ES-I3 (cell line): ENCODE measurements at regions not wholly inside any gene's neighbourhood (a gene's known extent, or its start where the extent isn't known, plus 50 kb on each side); places are given as distances from the start of the nearest gene placed in this dataset.

Experiments used
- H3K36me3 ChIP-seq: 2 replicates; pipeline ENCODE4 v1.6.1; 2013; ENCODE audit warnings: mild to moderate bottlenecking, low read length, control low read depth, moderate library complexity; ENCODE audit not compliant: insufficient read depth
- H3K4me1 ChIP-seq: 2 replicates; pipeline ENCODE4 v1.6.1; 2013; ENCODE audit warnings: mild to moderate bottlenecking, control low read depth, low read length; ENCODE audit not compliant: insufficient read depth
- H3K9ac ChIP-seq: 2 replicates; pipeline ENCODE4 v1.6.1; 2013; ENCODE audit warnings: low read depth, mild to moderate bottlenecking, low read length, moderate library complexity
- H3K9me3 ChIP-seq: 2 replicates; pipeline ENCODE4 v1.6.1; 2013; ENCODE audit warnings: mild to moderate bottlenecking, low read length, moderate library complexity; ENCODE audit not compliant: control insufficient read depth, insufficient read depth

DNA sequence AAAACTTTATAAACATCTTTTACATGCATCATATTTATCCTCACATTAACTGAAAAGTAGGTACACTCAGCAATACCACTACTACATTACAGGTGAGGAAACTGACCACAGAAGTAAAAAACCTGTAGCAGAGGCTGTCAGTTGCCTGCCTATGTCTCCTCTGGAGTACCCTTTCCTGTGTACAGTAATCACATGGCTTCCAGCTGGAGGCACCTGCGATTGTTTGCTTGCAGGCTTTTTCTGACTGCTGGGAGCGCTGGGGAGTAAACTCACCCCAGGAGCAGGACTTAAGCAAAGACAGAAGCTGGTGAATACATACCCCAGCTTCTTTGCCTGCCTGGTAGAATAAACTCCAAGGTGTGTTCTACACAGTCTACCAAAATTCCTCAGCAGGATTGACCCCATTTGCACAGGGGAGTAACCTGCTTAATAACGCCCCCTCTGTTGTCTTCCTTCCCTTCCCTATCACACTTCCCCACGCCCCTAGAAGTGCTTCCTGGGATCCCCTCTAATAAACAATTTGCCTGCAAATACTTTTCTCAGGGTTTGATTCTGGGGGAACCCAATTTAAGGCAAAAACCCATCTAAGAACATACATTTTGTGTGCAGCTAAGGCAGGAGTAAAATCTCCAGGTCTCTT lies 138.9 kb downstream of the PTH2R start:
- Histone ChIP-seq H3K36me3 (no peaks in the 10 kb centered on the region), H3K4me1 (peaks cover 5% of the 10 kb centered on the region; the same call in 1 of the 2 replicates), H3K9me3 (no peaks in the 10 kb centered on the region), H3K9ac (no peak overlapping the region)

DNA sequence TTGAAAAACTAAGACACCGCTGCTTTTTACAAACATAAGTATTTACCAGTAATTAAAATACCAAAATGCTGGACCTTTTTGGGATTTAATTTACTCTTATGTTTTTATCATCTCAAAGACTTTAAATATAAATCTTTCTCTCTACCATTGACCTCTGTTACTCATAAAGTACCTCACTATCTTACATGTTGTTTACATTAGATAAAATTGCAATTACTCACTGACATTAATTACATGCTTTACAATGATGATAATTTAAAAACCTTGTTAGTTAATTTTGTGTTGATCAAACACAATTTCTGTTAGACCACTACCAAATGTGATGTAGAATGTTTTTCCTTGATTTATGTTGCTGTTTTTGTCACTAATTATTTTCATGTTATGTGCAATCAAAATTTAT lies 139.5 kb downstream of the PTH2R start:
- Histone ChIP-seq H3K4me1 (peaks cover 5% of the 10 kb centered on the region; the same call in 1 of the 2 replicates), H3K36me3 (no peaks in the 10 kb centered on the region), H3K9ac (no peak overlapping the region), H3K9me3 (no peaks in the 10 kb centered on the region)

DNA sequence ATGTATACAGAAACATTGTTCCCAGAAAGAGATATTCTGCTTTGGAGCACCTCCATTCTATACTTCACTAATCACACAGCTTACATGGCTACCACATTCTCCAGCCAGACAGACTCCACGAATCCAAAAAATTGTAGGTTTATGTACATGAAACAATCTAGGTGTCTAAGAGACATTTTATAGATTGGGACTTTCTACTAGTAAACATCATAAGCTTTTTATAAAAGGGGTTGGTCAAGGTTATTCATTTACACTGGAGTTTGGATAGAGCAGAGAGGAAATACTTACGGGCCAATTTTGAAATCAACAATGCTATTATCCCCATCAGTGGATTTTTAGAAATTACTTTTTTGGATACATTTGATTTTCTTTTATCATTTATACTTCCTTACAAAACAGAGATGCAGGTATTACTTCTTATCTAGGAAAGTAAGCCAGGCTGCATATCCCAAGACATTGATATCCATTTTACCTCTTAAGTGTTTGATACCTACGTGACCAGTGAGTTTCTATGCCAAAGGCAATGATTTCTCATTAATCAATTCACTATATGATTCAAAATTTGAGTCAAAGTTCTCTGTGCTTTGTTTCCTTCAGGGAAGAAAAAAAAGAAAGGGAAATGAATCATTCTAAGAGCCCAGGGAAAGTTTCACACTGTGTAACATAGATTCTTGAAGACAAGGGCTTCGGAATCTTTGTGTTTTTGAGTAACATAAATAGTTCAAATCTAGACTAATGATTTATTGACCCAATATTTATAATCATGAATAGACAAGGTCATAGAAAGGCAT lies 140.5 kb downstream of the PTH2R start:
- Histone ChIP-seq H3K36me3 (no peaks in the 10 kb centered on the region), H3K9ac (no peak overlapping the region), H3K9me3 (no peaks in the 10 kb centered on the region), H3K4me1 (peaks cover 5% of the 10 kb centered on the region; the same call in 1 of the 2 replicates)

DNA sequence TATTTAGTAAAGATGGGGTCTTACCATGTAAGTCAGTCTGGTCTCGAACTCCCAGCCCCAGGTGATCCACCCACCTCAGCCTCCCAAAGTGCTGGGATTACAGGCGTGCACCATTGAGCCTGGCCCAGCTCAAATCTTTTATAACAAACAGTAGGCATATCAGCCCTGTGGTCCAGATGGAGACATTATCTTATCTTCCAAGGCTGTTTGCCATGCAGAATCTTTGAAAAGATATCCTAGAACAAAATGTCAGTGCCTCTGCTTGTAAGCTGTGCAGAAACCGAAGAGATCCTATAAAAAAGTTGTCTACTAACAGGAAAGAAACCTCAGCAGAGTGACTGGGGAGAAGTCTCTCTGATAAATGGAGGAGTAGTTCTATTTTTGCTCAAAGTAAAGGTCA lies 142.1 kb downstream of the PTH2R start:
- H3K4me1 ChIP-seq, result peaks cover 5% of the 10 kb centered on the region; the same call in 1 of the 2 replicates
- no peaks in the 10 kb centered on the region for H3K36me3 ChIP-seq
- H3K9ac ChIP-seq, result no peak overlapping the region
- H3K9me3 ChIP-seq, result no peaks in the 10 kb centered on the region

DNA sequence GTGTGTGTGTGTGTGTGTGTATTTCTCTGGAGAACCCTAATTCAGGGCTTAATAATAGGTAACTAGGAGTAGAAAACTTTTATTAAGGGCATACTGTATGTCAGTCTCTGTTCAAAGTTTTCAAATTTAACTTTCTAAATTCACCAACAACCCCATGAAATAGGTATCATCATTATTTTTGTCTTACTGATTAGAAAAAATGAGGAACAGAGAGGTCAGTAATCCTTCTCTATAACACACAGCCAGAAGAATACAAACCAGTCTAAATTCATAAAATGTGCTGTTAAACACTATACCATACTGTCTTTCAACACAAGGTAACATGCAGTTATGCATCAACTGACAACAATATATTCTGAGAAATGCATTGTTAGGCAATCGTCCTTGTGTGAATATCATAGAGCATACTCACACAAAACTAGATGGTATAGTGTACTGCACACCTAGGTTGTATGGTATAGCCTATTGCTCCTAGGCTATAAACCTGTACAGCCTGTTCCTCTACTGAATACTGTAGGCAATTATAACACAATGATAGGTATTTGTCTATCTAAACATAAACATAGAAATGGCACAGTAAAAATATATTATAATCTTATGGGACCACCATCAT lies 143.1 kb downstream of the PTH2R start:
- Histone ChIP-seq H3K9ac (no peak overlapping the region), H3K9me3 (no peaks in the 10 kb centered on the region), H3K36me3 (no peaks in the 10 kb centered on the region), H3K4me1 (peaks cover 5% of the 10 kb centered on the region; the same call in 1 of the 2 replicates)

DNA sequence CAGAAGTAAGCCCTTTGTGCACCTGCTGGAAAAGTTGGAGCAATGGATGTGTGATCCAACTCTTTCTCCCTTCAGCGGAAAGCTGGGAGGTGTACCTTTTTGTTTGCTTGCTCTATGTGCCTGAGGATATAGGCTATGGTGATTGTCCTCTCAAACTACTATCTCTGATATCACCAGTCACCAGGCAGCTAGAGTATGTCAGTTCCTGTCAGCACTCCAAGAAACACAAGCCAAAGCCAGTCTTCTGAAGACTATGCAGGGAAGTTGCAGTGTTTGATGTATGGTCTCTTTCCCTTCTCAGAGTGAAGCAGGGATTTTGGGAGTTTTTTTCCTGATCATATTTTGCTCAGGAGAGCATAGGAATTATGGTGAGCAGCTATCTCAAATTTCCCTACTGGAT lies 146.4 kb downstream of the PTH2R start:
- H3K36me3 ChIP-seq, result no peaks in the 10 kb centered on the region
- no peak overlapping the region for H3K9ac ChIP-seq
- no peaks in the 10 kb centered on the region for H3K9me3 ChIP-seq
- no peaks in the 10 kb centered on the region for H3K4me1 ChIP-seq

DNA sequence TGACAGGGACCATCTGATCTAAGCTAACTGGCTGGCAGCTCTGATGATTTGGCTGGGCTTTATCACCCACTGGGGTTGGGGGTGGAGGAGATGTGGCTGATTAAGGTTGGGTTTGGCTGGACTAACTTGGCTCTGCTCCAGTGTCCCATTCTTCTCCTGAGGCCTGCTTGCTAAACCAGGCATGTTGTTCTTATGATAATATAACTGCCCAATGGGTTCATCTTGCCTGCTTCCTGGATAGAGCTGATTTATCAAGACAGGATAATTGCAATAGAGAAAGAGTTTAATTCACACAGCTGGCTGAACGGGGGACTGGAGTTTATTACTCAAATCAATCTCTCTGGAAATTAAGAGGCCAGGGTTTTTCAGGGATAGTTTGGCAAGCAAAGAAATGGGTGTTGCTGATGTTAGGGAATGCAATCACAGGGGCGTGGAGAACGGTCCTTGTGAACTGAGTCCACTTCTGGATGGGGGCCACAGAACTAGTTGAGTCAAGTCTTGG lies 150.4 kb downstream of the PTH2R start:
- H3K4me1 ChIP-seq, result no peaks in the 10 kb centered on the region
- no peaks in the 10 kb centered on the region for H3K36me3 ChIP-seq
- H3K9ac ChIP-seq, result no peak overlapping the region
- no peaks in the 10 kb centered on the region for H3K9me3 ChIP-seq

DNA sequence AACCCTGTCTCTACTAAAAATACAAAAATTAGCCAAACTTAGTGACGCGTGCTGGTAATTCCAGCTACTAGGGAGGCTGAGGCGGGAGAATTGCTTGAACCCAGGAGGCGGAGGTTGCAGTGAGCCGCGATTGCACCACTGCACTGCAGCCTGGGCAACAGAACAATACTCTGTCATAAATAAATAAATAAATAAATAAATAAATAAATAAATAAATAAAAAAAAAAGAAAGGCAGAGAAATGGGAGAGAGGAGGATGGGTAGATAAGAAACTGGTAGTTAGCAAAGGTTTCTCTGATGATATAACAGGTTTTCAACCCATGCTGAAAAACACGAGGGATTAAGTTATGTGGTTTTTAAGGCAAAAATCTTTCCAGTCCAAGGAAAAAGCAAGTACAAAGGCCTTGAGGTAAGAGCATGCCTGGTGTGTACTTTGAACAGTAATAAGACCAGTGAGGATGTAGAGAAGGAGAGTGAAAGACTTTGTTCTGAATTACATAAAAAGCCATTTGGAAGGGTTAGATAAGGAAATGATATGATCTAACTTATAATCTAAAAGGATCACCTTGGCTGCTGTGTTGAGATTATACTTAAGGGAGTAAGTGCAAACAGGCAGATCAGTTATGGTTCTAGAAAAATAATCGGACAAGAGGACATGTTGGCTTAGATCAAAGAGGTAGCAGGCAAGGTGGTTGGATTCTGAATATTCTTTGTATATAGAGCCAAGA lies 159.3 kb downstream of the PTH2R start:
- no peak overlapping the region for H3K9ac ChIP-seq
- no peaks in the 10 kb centered on the region for H3K9me3 ChIP-seq
- no peaks in the 10 kb centered on the region for H3K4me1 ChIP-seq
- no peaks in the 10 kb centered on the region for H3K36me3 ChIP-seq

DNA sequence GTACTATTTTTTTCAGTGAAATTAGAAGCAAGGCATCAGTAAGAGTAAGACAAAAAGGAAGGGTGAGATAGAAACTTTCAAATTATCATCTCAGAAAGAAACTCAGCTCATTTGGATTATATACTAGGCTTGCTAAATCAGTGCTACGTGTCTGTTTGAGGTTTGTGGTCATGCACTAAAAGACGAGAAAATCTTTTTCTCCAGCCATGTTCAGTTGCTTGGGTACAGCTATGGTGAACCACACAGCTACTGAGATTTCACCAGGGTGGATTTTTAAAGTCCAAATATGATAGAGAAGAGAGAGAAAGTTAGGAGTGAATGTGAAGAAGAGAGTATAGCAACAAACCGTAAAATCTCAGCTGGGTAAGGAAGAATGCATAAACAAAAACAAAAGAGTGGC lies 161.6 kb downstream of the PTH2R start:
- H3K36me3 ChIP-seq, result no peaks in the 10 kb centered on the region
- no peaks in the 10 kb centered on the region for H3K9me3 ChIP-seq
- H3K4me1 ChIP-seq, result no peaks in the 10 kb centered on the region
- no peak overlapping the region for H3K9ac ChIP-seq

DNA sequence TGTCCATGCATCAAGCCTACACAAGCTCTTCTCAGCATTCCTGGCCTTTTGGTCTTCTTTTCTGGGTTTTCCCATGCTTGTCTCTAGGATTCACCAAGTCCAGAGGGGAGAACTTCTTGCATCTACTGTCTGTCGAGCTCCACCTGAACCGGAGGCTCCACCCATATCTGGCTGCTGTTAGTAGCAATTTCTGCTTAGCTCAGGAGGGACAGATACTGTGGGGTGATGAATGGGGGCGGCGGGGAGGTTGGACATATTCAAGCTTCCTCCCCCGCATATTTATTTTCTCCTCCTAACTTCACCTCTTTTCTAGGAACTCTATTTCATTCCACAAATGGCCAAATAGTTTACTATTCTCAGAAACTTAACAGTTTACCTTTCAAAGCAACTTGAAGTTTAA lies 163.5 kb downstream of the PTH2R start:
- H3K36me3 ChIP-seq, result no peaks in the 10 kb centered on the region
- H3K9ac ChIP-seq, result no peak overlapping the region
- H3K4me1 ChIP-seq, result no peaks in the 10 kb centered on the region
- H3K9me3 ChIP-seq, result no peaks in the 10 kb centered on the region

DNA sequence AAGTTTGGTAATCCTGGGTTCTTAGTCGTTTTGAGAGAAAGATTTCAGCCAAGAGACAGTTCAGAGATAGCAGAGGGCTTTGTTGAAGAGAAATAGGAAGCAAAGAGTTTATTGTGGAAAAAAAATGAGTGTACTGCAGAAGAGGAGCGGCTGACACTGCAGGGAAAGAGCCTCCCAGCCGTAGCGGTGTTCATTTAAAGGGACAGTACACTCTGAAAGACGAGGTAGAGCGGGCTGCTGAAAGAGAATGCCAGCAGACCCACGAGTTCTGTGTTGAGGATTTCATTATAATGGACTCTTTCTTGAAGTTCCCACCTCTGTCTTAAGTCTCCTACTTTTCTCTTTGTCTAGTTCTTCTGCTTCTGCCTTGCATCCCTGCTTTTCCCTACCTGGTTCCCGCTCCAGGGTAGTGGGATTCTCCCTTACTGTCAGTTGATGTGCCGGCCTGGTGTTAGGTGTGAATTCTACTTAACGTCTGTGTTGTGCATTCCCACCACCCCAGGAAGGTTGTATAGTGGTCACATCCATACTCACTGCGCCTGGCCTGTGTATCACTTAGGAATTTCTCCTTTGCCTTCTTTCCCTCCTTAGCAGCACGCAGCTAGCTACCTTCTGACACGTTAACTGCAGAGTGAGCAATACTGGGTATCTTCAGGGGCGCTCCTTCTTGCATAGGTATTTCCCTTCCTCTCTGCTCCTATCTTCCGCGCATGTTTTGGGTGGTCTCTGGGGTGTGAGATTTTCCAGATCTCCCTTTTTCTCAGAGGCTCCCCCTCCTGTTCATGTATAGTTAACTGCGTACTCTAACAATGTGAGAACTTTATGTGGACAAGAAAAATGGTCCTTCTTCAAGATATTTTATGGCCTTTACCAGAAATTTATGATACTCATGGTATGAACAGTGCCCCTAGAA lies 164.5 kb downstream of the PTH2R start:
- no peaks in the 10 kb centered on the region for H3K36me3 ChIP-seq
- H3K4me1 ChIP-seq, result no peaks in the 10 kb centered on the region
- H3K9me3 ChIP-seq, result no peaks in the 10 kb centered on the region
- no peak overlapping the region for H3K9ac ChIP-seq

DNA sequence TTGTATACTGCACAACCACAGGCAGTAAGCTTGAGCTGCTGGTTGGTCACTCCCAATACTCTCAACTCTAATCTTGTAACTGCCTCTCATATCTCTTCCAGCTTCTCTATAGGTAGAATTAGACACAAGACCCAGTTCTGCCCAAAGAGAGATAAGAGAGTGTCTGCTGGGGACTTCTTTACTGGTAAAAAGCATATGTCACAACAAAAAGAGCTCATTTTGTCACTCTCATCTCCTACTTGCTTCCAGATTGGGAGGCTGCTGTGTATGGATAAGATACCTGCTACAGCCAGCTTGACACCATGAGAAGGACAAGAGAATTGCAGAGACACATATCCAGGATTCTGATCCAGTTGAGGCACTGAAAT lies 165.2 kb downstream of the PTH2R start:
- no peaks in the 10 kb centered on the region for H3K36me3 ChIP-seq
- H3K4me1 ChIP-seq, result no peaks in the 10 kb centered on the region
- no peak overlapping the region for H3K9ac ChIP-seq
- H3K9me3 ChIP-seq, result no peaks in the 10 kb centered on the region

DNA sequence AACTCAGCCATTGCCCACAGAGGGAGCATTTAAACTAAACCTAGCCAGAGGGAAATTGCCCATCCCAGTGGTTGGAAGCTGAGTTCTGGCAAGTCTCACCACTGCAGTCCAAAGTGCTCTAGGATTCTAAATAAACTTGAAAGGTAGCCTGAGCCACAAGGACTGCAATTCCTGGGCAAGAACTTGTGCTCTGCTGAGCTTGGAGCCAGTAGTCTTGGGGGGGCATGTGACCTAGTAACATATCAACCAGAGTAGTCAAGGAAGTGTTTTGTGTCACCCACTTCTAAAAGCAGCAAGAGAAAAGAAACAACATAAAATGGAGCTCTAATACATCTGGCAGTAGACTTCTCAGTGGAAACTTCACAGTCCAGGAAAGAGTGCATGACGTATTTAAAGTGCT lies 167.0 kb downstream of the PTH2R start:
- H3K9me3 ChIP-seq, result no peaks in the 10 kb centered on the region
- no peak overlapping the region for H3K9ac ChIP-seq
- no peaks in the 10 kb centered on the region for H3K36me3 ChIP-seq
- no peaks in the 10 kb centered on the region for H3K4me1 ChIP-seq
